ENCODE measurements at regions not wholly inside any gene's neighbourhood (a gene's known extent, or its start where the extent isn't known, plus 50 kb on each side); places are given as distances from the start of the nearest gene placed in this dataset.

GRCh38 chr10:20963721-20964595 lies 66.8 kb upstream of the NEBL start:
- no peak for DNase-seq

GRCh38 chr10:20963056-20963455 lies 65.9 kb upstream of the NEBL start:
- no peak for DNase-seq

DNA sequence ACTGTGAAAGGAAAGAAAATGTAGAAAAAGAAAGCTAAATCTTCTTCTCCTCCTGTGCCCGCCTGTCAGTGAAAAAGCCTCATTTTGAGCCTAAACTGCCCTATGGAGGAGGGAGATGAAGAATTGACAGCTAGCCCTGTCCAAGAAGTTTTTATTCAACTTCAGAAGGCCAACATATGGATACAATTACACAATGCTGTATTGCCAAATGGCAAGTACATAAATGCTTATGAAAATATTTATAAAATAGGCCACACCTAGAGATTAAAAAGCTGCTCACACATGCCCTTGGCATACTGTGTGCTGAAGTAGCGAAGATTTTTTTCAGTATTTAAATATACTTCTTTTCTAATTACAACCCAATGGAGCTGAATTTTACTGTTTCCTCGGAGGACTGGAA lies 65.1 kb upstream of the NEBL start:
- no peak for DNase-seq

DNA sequence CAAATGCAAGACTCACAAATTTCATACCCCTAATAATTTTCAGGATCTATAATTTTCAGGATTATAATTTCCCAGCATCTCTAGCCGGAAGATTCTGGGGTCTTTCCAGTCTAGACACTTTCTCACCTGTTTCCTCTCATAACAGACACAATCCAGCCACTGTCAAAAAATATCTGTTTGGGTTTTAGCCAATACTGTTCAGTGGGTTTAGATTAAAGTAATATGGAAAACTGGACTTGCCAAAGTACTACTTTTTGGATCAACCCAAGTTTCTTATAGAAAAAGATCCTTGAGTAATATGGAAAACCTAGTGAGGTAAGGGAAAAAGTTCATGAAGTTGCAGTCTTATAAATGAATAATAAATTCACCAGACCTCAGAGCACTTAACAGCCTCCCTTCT lies 62.1 kb upstream of the NEBL start:
- DNase-seq = no peak

DNA sequence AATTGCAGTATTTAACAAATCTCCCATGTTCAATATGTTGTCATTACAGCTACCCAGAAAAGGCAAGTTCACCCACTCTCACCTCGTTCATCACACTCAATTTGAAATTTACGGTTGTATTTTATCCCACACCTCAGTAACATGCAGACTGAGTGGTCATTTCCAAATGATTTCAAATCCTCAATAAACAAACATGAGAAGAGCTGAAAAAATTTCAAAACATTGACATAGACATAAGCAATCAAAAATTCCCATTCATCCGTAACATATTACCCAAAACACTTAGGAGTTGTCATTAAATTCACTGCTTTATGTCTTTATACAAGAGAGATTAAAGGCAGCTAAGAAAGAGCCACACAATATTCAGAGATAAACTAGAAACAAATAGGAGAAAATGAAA lies 61.7 kb upstream of the NEBL start:
- no peak for DNase-seq

DNA sequence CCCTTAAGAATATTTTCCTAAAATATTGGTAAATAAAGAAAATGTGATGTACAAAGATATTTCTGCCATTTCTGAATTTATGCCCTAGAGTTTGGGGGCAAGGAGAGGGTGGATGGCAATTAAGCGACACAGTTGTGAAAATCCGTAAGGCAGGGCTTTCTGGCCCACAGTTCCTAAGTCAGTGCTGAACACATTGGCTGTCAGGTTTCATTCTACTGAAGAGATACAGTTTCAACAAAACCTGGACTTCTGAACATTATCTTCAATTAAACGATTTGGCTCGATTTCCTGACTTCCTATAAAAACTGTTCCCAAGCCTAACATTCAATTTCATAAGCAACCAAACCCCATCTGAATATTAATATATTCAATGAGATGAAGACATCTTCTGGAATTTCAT lies 61.1 kb upstream of the NEBL start:
- no peak for DNase-seq

DNA sequence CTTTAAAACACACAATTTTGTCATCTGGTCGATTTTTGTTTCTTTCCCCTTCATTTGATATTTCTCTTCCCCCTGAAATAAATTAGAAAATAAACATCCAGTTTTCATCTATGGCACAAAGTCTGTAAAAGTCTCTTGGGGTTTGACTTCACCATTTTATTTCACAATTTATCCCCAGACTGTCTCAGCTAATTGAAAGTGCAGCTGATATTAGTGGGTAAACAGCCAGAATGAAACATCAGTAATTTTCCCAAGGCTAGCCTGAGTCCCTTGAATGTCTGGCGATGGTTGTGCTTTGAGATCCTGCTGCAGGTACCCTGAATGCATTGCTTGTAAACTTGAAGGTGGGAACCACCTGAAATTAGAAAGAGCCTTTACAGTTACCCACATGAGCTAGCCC lies 60.6 kb upstream of the NEBL start:
- no peak for DNase-seq

- DNase-seq = no peak
These were observed 59.7 kb upstream of the NEBL start for GRCh38 chr10:20956843-20957242.

DNA sequence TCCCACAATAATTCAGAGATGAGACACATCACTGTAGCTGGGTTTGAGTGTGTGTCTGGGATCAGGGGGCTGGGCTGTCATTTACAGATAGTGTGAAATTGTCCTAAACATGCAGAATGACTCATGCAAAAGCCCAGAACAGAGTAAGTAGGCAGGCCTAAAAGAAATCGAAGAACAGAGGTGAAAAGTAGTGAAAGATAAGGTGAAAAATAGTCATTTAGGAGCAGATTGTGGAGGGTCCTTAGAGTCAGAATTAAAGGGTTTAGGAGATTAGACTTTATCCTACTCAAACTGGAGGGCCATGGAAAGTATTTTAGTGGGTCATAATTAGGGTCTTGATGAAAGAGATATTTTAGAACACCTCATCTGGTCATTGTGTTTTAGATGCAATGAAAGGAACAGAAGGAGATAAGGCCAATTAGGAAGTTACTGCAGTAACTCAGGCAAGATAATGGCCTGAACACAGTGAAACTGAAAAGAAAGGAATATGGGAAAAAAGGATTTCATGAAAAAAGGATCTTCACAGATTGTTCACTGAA lies 58.3 kb upstream of the NEBL start:
- DNase-seq = no peak

DNA sequence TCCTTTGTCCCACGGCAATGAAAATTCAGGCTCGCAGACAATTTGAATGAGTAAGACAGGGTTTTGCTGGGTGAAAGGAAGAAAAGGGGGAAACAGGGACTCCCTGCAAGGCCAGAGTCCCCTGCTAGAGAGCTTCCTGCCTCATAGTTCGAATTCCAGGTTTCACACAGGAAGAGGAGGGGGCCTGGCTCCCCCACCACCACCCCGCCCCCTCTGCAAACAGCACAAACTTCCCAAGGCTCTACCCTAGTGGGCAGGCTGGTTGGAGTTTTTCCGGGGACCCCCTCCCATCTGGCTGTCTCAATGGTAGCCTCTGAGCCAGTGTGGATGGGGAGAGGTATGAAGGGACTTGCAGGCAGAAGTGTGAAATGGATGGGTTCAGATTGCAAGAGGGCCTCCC lies 57.4 kb upstream of the NEBL start:
- DNase-seq = no peak

- no peak for DNase-seq
These were observed 56.0 kb upstream of the NEBL start for GRCh38 chr10:20953120-20953519.

GRCh38 chr10:20949967-20950366 lies 52.9 kb upstream of the NEBL start:
- DNase-seq = no peak

DNA sequence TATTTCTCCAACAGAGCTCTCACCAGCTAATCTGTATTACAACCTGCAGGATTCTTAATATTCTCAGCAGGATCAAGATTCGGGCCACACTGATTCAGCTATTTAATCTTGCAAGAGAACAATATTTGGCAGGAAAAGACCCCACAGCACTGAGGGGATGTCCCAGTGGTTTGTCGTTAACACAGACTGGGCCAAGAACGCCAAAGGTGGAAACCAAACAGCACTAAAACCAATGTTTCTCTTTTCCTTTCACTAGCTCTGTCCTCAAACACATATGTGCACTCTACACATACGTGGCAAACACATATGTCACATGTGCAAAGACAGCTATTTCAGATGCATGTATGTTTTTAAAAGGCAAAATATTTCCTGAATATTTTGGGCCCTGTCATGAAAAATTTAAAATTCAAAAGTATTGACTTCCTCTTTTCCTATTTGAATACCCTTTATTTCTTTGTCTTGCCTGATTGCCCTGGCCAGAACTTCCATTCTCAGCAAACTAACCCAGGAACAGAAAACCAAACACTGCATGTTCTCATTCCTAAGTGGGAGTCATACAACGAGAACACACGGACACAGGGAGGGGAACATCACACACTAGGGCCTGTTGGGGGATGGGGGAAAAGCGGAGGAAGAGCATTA lies 51.7 kb upstream of the NEBL start:
- no peak for DNase-seq

Data from right forelimb (tissue), 1 donor.